ENCODE measurements at regions not wholly inside any gene's neighbourhood (a gene's known extent, or its start where the extent isn't known, plus 50 kb on each side); places are given as distances from the start of the nearest gene placed in this dataset.

DNA sequence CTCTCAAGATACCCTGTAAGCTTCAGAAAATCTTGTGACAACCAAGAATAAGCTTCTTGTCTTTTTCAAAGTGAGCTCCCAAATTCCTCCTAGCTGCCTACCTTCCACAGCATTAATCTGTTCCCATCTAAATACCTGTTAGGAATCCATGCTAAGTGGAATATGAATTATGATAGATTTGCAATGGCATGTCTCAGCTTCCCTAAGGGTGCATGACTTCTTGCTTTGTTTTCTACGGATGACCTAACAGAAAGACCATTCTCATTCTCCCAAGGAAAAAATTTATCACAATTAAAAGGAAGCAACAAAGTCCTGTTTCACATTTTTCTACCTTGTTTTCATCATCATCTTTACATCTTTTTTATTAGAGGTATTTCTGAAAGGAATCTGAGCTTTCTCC, 532.7 kb downstream of the GRXCR1 start:
- Histone ChIP-seq H3K4me3 (no peak overlapping the region), H3K36me3 (no peaks in the 10 kb centered on the region), H3K27me3 (no peaks in the 10 kb centered on the region), H3K9me3 (no peaks in the 10 kb centered on the region), H3K27ac (no peak overlapping the region), H3K4me1 (no peaks in the 10 kb centered on the region)
- TF ChIP-seq, protein P1, sequence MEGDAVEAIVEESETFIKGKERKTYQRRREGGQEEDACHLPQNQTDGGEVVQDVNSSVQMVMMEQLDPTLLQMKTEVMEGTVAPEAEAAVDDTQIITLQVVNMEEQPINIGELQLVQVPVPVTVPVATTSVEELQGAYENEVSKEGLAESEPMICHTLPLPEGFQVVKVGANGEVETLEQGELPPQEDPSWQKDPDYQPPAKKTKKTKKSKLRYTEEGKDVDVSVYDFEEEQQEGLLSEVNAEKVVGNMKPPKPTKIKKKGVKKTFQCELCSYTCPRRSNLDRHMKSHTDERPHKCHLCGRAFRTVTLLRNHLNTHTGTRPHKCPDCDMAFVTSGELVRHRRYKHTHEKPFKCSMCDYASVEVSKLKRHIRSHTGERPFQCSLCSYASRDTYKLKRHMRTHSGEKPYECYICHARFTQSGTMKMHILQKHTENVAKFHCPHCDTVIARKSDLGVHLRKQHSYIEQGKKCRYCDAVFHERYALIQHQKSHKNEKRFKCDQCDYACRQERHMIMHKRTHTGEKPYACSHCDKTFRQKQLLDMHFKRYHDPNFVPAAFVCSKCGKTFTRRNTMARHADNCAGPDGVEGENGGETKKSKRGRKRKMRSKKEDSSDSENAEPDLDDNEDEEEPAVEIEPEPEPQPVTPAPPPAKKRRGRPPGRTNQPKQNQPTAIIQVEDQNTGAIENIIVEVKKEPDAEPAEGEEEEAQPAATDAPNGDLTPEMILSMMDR (IDR thresholded peaks at IDR 0.05), result no peak
- no peak for TF ChIP-seq POLR2A (IDR thresholded peaks at IDR 0.05)
- no peak for TF ChIP-seq EP300 (IDR thresholded peaks at IDR 0.05)
- no peak for TF ChIP-seq POLR2AphosphoS5 (IDR thresholded peaks at IDR 0.05)
- DNase-seq, result no peak
- intact Hi-C loops (cut with DNase I), result no loop called here
- 90 to 91% methylated on average over 1 of the region's 1 CpG for WGBS, 2 donors

DNA sequence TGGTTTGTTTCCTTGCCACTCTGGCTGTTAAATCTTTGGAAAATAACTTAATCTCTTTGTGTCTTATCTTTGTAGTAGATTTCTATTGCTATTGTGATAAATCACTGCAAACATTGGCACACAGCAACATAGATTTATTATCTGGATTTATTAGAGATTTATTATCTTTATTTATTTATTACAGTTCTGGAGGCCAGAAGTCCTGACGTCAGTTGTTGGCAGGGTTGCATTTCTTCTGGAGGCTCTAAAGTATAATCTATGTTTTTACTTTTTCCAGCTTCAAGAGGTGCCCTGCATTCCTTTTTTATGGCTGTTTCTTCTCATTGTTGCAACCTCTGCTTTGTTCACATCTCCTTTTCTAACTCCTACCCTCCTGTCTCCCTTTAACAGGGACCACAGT, 542.8 kb downstream of the GRXCR1 start:
- Histone ChIP-seq H3K27ac (no peak overlapping the region), H3K36me3 (no peaks in the 10 kb centered on the region), H3K27me3 (no peaks in the 10 kb centered on the region), H3K4me1 (no peaks in the 10 kb centered on the region), H3K4me3 (no peak overlapping the region), H3K9me3 (peaks cover 0 to 6% (median 2%) of the 10 kb centered on the region in 4 donors)
- TF ChIP-seq, protein P1 (IDR thresholded peaks at IDR 0.05), result no peak
- no peak for TF ChIP-seq POLR2AphosphoS5 (IDR thresholded peaks at IDR 0.05)
- no peak for TF ChIP-seq POLR2A (IDR thresholded peaks at IDR 0.05)
- TF ChIP-seq EP300 (IDR thresholded peaks at IDR 0.05), result no peak
- intact Hi-C loops (cut with DNase I), result no loop called here
- no peak for DNase-seq
- WGBS, 2 donors, result 52 to 67% methylated on average over 1 of the region's 1 CpG

DNA sequence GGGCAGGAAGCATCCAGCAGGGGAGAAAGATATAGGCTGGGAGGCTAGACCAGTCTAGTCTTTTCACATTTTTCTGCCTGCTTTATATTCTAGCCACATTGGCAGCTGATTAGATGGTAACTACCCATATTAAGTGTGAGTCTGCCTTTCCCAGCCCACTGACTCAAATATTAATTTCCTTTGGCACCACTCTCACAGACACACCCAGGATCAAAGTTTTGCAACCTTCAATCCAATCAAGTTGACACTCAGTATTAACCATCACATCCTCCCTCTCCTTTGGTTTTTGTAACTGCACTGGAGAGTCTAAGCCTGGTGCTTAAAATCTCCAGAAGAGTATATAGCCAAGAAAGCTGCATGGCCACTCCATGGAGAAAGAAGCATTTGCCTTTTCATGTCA, 560.4 kb downstream of the GRXCR1 start:
- H3K9me3 ChIP-seq, result no peaks in the 10 kb centered on the region
- TF ChIP-seq POLR2A (IDR thresholded peaks at IDR 0.05), result no peak
- TF ChIP-seq, protein P1 (IDR thresholded peaks at IDR 0.05), result no peak
- TF ChIP-seq POLR2AphosphoS5 (IDR thresholded peaks at IDR 0.05), result no peak
- no peak for TF ChIP-seq EP300 (IDR thresholded peaks at IDR 0.05)
- H3K36me3 ChIP-seq, result no peaks in the 10 kb centered on the region
- no peak overlapping the region for H3K4me3 ChIP-seq
- no peak for DNase-seq
- no peaks in the 10 kb centered on the region for H3K27me3 ChIP-seq
- no peak overlapping the region for H3K27ac ChIP-seq
- intact Hi-C loops (cut with DNase I), result no loop called here
- H3K4me1 ChIP-seq, result no peaks in the 10 kb centered on the region

DNA sequence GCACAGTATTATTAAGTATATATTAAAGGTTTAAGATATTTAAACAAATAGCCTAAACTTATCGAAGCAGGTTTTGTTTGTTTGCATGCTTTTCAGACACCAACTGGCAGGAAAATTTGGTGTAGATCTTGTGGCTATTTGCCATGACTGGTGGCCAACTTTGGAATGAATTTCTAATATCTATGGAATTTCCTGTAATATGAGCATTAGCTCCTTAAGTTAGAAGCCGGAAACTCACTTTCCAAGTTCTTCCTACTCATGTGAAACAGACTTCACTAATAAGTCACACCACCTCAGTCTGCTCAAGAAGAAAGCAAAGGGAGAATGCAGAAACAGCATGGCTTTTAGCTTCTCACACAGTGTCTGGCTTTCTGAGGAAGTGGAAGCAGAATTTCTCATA, 563.9 kb downstream of the GRXCR1 start:
- H3K4me1 ChIP-seq, result no peaks in the 10 kb centered on the region
- H3K36me3 ChIP-seq, result no peaks in the 10 kb centered on the region
- H3K27me3 ChIP-seq, result no peaks in the 10 kb centered on the region
- H3K9me3 ChIP-seq, result no peaks in the 10 kb centered on the region
- TF ChIP-seq, protein P1 (IDR thresholded peaks at IDR 0.05), result no peak
- no peak for TF ChIP-seq POLR2A (IDR thresholded peaks at IDR 0.05)
- no peak for TF ChIP-seq EP300 (IDR thresholded peaks at IDR 0.05)
- no peak for TF ChIP-seq POLR2AphosphoS5 (IDR thresholded peaks at IDR 0.05)
- intact Hi-C loops (cut with DNase I), result no loop called here
- H3K27ac ChIP-seq, result no peak overlapping the region
- H3K4me3 ChIP-seq, result no peak overlapping the region
- WGBS, 2 donors, result 80 to 89% methylated on average over 2 of the region's 2 CpGs
- no peak for DNase-seq

DNA sequence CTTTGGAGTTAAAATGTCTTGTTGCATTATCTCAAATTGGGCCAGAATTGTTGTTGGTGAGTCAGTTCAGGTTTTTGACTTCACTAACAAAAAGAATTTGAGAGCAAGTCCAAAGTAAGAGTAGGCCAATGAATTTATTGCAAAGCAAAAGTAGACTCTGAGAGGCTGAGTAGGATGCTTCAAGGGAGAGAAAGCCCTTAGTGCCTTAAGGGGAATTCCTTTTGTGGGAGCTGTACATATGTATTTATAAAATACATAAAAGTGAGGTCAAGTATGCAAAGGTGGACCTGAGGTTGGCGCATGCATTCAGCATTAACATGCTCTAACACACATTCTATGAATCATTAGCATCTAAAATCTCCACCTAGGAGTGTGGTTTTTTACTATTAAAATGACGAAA, 565.4 kb downstream of the GRXCR1 start:
- H3K27me3 ChIP-seq, result no peaks in the 10 kb centered on the region
- intact Hi-C loops (cut with DNase I), result no loop called here
- no peak for DNase-seq
- H3K27ac ChIP-seq, result no peak overlapping the region
- no peak overlapping the region for H3K4me3 ChIP-seq
- WGBS, 2 donors, result 85 to 93% methylated on average over 2 of the region's 2 CpGs
- no peaks in the 10 kb centered on the region for H3K4me1 ChIP-seq
- TF ChIP-seq POLR2AphosphoS5 (IDR thresholded peaks at IDR 0.05) (no peak), POLR2A (IDR thresholded peaks at IDR 0.05) (no peak), EP300 (IDR thresholded peaks at IDR 0.05) (no peak)
- TF ChIP-seq, protein P1 (IDR thresholded peaks at IDR 0.05), result no peak
- no peaks in the 10 kb centered on the region for H3K9me3 ChIP-seq
- no peaks in the 10 kb centered on the region for H3K36me3 ChIP-seq

All from sigmoid colon (tissue), 6 donors.